Endothelial cell of umbilical vein (primary cell): ENCODE measurements at regions not wholly inside any gene's neighbourhood (a gene's known extent, or its start where the extent isn't known, plus 50 kb on each side); places are given as distances from the start of the nearest gene placed in this dataset.

Experiments
- BruUV-seq: library from RNA; stranded (reverse); fragments of 400-500 nt; replicated peaks from 2 replicates; lab custom pipeline; 2021; lab: Mats Ljungman, UMichigan
- CTCF ChIA-PET: fragments of 300-600, 350-600 bp; sonication (Branson Sonifier 250); formaldehyde crosslinking; loops from one replicate; lab custom pipeline; 2021; ENCODE audit warnings: antibody characterized with exemption, inconsistent platforms; lab: Charles Lee
- POLR2A ChIA-PET: fragments of 300-600, 350-600 bp; sonication (Branson Sonifier 250); formaldehyde crosslinking; loops from one replicate; lab custom pipeline; 2021; ENCODE audit warnings: antibody characterized with exemption, inconsistent platforms; lab: Charles Lee
- DNase-seq: peaks from one replicate; pipeline ENCODE4 v3.0.0-alpha.2; 2011; ENCODE audit warnings: low read depth, low spot score
- FAIRE-seq: peaks from 2 replicates; lab custom pipeline; 2011; peaks lifted over from hg19 to GRCh38; lab: Jason Lieb, UNC
- H2AFZ ChIP-seq: 2 replicates; pipeline ENCODE4 v1.6.0; 2012; ENCODE audit warnings: low read depth, low read length, control low read depth, inconsistent platforms
- H3K27ac ChIP-seq: 2 replicates; pipeline ENCODE4 v1.5.1; 2011; ENCODE audit warnings: low read depth, mild to moderate bottlenecking, control low read depth, low read length, moderate library complexity; ENCODE audit not compliant: insufficient read depth
- H3K27me3 ChIP-seq, 2 experiments: 2 replicates each; pipeline versions ENCODE4 v1.6.0 to v1.6.1; 2011; ENCODE audit warnings: low read length in 2 of 2, mixed read lengths in 1 of 2; ENCODE audit not compliant: control insufficient read depth in 2 of 2, insufficient read depth in 2 of 2
- H3K36me3 ChIP-seq, 2 experiments: 2 replicates in 1 of 2; 3 replicates in 1 of 2; pipeline ENCODE4 v1.5.1; 2011; ENCODE audit warnings: low read length in 2 of 2, mild to moderate bottlenecking in 1 of 2, moderate library complexity in 1 of 2; ENCODE audit not compliant: control insufficient read depth in 2 of 2, insufficient read depth in 2 of 2; ENCODE audit errors: extremely low read depth in 1 of 2
- H3K4me1 ChIP-seq: 3 replicates; pipeline ENCODE4 v1.5.1; 2011; ENCODE audit warnings: mild to moderate bottlenecking, low read length; ENCODE audit not compliant: control insufficient read depth, insufficient read depth; ENCODE audit errors: extremely low read depth
- H3K4me2 ChIP-seq: 2 replicates; pipeline ENCODE4 v1.6.1; 2011; ENCODE audit warnings: low read length, control low read depth, mixed read lengths; ENCODE audit not compliant: insufficient read depth
- H3K4me3 ChIP-seq, 3 experiments: fragments of 200-600 bp in 1 of 3; sonication (generic), shearing (Covaris generic) in 1 of 3; replicated peaks in 1 of 3; 2 replicates each; pipeline ENCODE4 v1.5.1; 2011 to 2016; ENCODE audit warnings: control low read depth in 3 of 3, low read length in 3 of 3, mild to moderate bottlenecking in 2 of 3, inconsistent platforms in 1 of 3, low read depth in 1 of 3, moderate library complexity in 1 of 3; ENCODE audit not compliant: insufficient read depth in 1 of 3
- H3K79me2 ChIP-seq: 2 replicates; pipeline ENCODE4 v1.6.0; 2012; ENCODE audit warnings: low read length, inconsistent platforms; ENCODE audit not compliant: control insufficient read depth, insufficient read depth
- H3K9ac ChIP-seq: replicated peaks from 2 replicates; pipeline ENCODE3; 2011; ENCODE audit warnings: low read length, control low read depth; ENCODE audit not compliant: insufficient read depth; ENCODE audit errors: extremely low read depth
- H3K9me1 ChIP-seq: replicated peaks from 3 replicates; pipeline ENCODE4 v1.6.0; 2011; ENCODE audit warnings: mild to moderate bottlenecking, low read length; ENCODE audit not compliant: control insufficient read depth, insufficient read depth; ENCODE audit errors: extremely low read depth
- H3K9me3 ChIP-seq: replicated peaks from 2 replicates; pipeline ENCODE4 v1.5.1; 2012; ENCODE audit warnings: low read length, inconsistent platforms; ENCODE audit not compliant: control insufficient read depth, insufficient read depth
- H4K20me1 ChIP-seq: replicated peaks from 2 replicates; pipeline ENCODE3; 2011; ENCODE audit warnings: mild to moderate bottlenecking, low read length; ENCODE audit not compliant: control insufficient read depth, insufficient read depth; ENCODE audit errors: extremely low read depth
- CTCF ChIP-seq, 2 donors: IDR thresholded peaks; 1 replicate in 1 of 2; 2 replicates in 1 of 2; pipeline ENCODE4 v1.5.1; 2011; ENCODE audit warnings: low read length in 2 of 2, mild to moderate bottlenecking in 2 of 2, moderate library complexity in 2 of 2, control low read depth in 1 of 2, inconsistent platforms in 1 of 2, low read depth in 1 of 2; ENCODE audit not compliant: insufficient read depth in 1 of 2; ENCODE audit errors: extremely low read depth in 1 of 2
- EZH2 ChIP-seq: IDR thresholded peaks from 2 replicates; pipeline ENCODE4 v1.6.1; 2012; ENCODE audit warnings: borderline replicate concordance, low read depth, mild to moderate bottlenecking, moderate library complexity, low read length, inconsistent platforms; ENCODE audit not compliant: severe bottlenecking
- FOS ChIP-seq: IDR thresholded peaks from 2 replicates; pipeline ENCODE4 v1.6.1; 2011; ENCODE audit warnings: mild to moderate bottlenecking, low read length, moderate library complexity, borderline replicate concordance; ENCODE audit not compliant: insufficient read depth
- GATA2 ChIP-seq: IDR thresholded peaks from 2 replicates; pipeline ENCODE4 v1.7.0; 2011; ENCODE audit warnings: low read depth, mild to moderate bottlenecking, moderate library complexity, mixed read lengths, low read length; ENCODE audit not compliant: insufficient read length, insufficient read depth
- JUN ChIP-seq: IDR thresholded peaks from 2 replicates; pipeline ENCODE4 v1.6.1; 2011; ENCODE audit warnings: borderline replicate concordance, low read depth; ENCODE audit not compliant: insufficient read length, insufficient read depth
- MAX ChIP-seq: IDR thresholded peaks from 2 replicates; pipeline ENCODE4 v1.6.1; 2011; ENCODE audit not compliant: insufficient read depth, insufficient read length
- MYC ChIP-seq: IDR thresholded peaks from one replicate; pipeline ENCODE4 v1.6.1; 2011; ENCODE audit warnings: mild to moderate bottlenecking, low read depth, low read length
- POLR2A ChIP-seq: IDR thresholded peaks from 2 replicates; pipeline ENCODE4 v1.6.1; 2012; ENCODE audit warnings: low read depth, mild to moderate bottlenecking, control low read depth, low read length
- POLR2AphosphoS5 ChIP-seq: IDR thresholded peaks from 2 replicates; pipeline ENCODE4 v1.6.1; 2012; ENCODE audit warnings: low read depth, mild to moderate bottlenecking, control low read depth, low read length, moderate library complexity; ENCODE audit not compliant: insufficient read depth
- dilution Hi-C: fragments of 300-500 bp; cut with MboI; formaldehyde crosslinking; loops from one replicate; pipeline ENCODE4 v1.15.0; 2019; ENCODE audit warnings: low sequenced_read_pairs; ENCODE audit not compliant: extremely low pct_ligation_motif_present
- intact Hi-C: fragments of 100-400 bp; cut with micrococcal nuclease; formaldehyde crosslinking; loops from one replicate; pipeline ENCODE4 v1.10.0; 2022

DNA sequence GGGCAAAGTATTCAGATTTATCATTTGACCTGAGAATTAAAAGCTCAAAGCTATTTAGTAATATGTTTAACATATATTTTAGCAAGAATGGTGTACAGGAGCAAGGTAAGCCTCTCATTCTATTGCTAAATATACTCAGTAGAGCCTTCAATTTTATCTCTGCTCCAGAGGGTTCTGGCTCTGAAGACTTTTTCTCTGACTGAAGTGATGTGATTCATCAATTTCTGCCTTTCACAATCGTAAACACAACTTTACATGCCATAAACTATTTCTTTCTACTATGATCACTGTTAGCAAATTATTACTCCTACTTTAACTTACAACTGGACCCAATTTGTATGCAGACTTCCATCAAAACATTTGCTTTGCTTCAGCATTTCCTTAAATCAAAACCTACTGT lies 315.0 kb upstream of the NDST4 start:
- Histone ChIP-seq H3K27me3 (no peaks in the 10 kb centered on the region), H3K4me3 (no peak overlapping the region), H2AFZ (no peak overlapping the region), H3K9ac (no peak overlapping the region), H4K20me1 (no peaks in the 10 kb centered on the region), H3K27ac (no peak overlapping the region), H3K4me1 (no peaks in the 10 kb centered on the region), H3K4me2 (no peak overlapping the region), H3K9me1 (no peaks in the 10 kb centered on the region), H3K9me3 (peaks cover 6% of the 10 kb centered on the region), H3K79me2 (no peaks in the 10 kb centered on the region), H3K36me3 (no peaks in the 10 kb centered on the region)
- intact Hi-C loops, result no loop called here
- POLR2A ChIA-PET, result no interaction called here
- FAIRE-seq (no peak), DNase-seq (no peak)
- CTCF ChIA-PET, result no interaction called here
- no TSS peak for BruUV-seq
- dilution Hi-C loops, result no loop called here
- TF ChIP-seq JUN (no peak), POLR2A (no peak), POLR2AphosphoS5 (no peak), MYC (no peak), EZH2 (no peak), FOS (no peak), MAX (no peak)

GRCh38 chr4:115424852-115425251 lies 311.4 kb upstream of the NDST4 start:
- H3K9me1 ChIP-seq, result no peaks in the 10 kb centered on the region
- no TSS peak for BruUV-seq
- DNase-seq, result no peak
- H3K4me2 ChIP-seq, result no peak overlapping the region
- H3K79me2 ChIP-seq, result no peaks in the 10 kb centered on the region
- dilution Hi-C loops, result no loop called here
- H3K4me3 ChIP-seq, result no peak overlapping the region
- no peaks in the 10 kb centered on the region for H3K4me1 ChIP-seq
- no peaks in the 10 kb centered on the region for H4K20me1 ChIP-seq
- TF ChIP-seq MYC (no peak), POLR2AphosphoS5 (no peak), EZH2 (no peak), JUN (no peak), GATA2 (no peak), CTCF (IDR thresholded peaks at IDR 0.05; ENCODE audit: extremely low read depth in 1 of 2, insufficient read depth in 1 of 2, low read depth in 1 of 2, low read length in 2 of 2) (no peak), POLR2A (no peak), FOS (no peak), MAX (no peak)
- POLR2A ChIA-PET, result no interaction called here
- no peak for FAIRE-seq
- no peak overlapping the region for H2AFZ ChIP-seq
- H3K36me3 ChIP-seq, result no peaks in the 10 kb centered on the region
- CTCF ChIA-PET, result no interaction called here
- H3K27ac ChIP-seq, result no peak overlapping the region
- intact Hi-C loops, result no loop called here
- H3K9me3 ChIP-seq, result peaks cover 2% of the 10 kb centered on the region
- H3K27me3 ChIP-seq, result no peaks in the 10 kb centered on the region
- no peak overlapping the region for H3K9ac ChIP-seq
